ENCODE measurements at regions not wholly inside any gene's neighbourhood (a gene's known extent, or its start where the extent isn't known, plus 50 kb on each side); places are given as distances from the start of the nearest gene placed in this dataset.

DNA sequence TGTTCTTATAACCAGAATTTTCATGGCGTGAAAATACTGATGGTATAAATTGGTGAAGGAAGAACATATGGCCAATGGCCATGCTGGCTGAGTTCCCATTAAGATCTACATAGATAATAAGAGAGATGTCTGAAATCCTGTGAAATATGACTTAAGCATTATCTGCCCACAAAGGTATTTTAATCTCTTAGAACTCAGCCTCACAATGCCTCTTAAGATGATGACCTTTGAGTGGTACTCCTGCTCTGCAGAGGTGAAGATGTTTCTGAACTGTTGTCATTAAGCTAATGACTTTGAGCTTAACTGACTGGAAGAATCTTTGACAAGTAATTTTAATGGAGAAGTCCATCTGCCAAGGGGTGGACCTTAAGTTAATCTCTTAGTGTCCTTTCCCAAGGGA is 148.7 kb downstream of the ZNF326 start:
- intact Hi-C loops (cut with micrococcal nuclease) (no loop called here), dilution Hi-C loops (cut with MboI; ENCODE audit: extremely low pct_ligation_motif_present, low sequenced_read_pairs) (no loop called here)
- no TSS peak for BruUV-seq (replicated peaks)
- H3K36me3 ChIP-seq (ENCODE audit: control insufficient read depth in 2 of 2, extremely low read depth in 1 of 2, insufficient read depth in 2 of 2, low read length in 2 of 2), result no peaks in the 10 kb centered on the region
- H3K27ac ChIP-seq (ENCODE audit: insufficient read depth, low read depth, low read length), result no peak overlapping the region
- POLR2A ChIA-PET, result no interaction called here
- no peak overlapping the region for H3K4me2 ChIP-seq (ENCODE audit: insufficient read depth, low read length)
- CTCF ChIA-PET, result interaction anchor here (1.1 kb wide), 1 partner anchor 11 kb away, joined by 3 read pairs; no protein-coding TSS in a partner anchor
- no peaks in the 10 kb centered on the region for H3K4me1 ChIP-seq (ENCODE audit: control insufficient read depth, extremely low read depth, insufficient read depth, low read length)
- FAIRE-seq (no peak), DNase-seq (ENCODE audit: low read depth, low spot score) (no peak)
- H3K27me3 ChIP-seq (ENCODE audit: control insufficient read depth in 2 of 2, insufficient read depth in 2 of 2, low read length in 2 of 2), result no peaks in the 10 kb centered on the region
- no peaks in the 10 kb centered on the region for H4K20me1 ChIP-seq (replicated peaks; ENCODE audit: control insufficient read depth, extremely low read depth, insufficient read depth, low read length)
- H3K79me2 ChIP-seq (ENCODE audit: control insufficient read depth, insufficient read depth, low read length), result no peaks in the 10 kb centered on the region
- H3K9me3 ChIP-seq (replicated peaks; ENCODE audit: control insufficient read depth, insufficient read depth, low read length), result no peaks in the 10 kb centered on the region
- H3K4me3 ChIP-seq (replicated peaks in 1 of 3; ENCODE audit: insufficient read depth in 1 of 3, low read depth in 1 of 3, low read length in 3 of 3), result no peak overlapping the region
- no peak overlapping the region for H3K9ac ChIP-seq (replicated peaks; ENCODE audit: extremely low read depth, insufficient read depth, low read length)
- no peak overlapping the region for H2AFZ ChIP-seq (ENCODE audit: low read depth, low read length)
- H3K9me1 ChIP-seq (replicated peaks; ENCODE audit: control insufficient read depth, extremely low read depth, insufficient read depth, low read length), result no peaks in the 10 kb centered on the region
- TF ChIP-seq POLR2A (IDR thresholded peaks at IDR 0.05; ENCODE audit: low read depth, low read length), result no peak
- TF ChIP-seq, protein P1, sequence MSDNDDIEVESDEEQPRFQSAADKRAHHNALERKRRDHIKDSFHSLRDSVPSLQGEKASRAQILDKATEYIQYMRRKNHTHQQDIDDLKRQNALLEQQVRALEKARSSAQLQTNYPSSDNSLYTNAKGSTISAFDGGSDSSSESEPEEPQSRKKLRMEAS (IDR thresholded peaks at IDR 0.05; ENCODE audit: insufficient read depth, insufficient read length), result no peak
- no peak for TF ChIP-seq POLR2AphosphoS5 (IDR thresholded peaks at IDR 0.05; ENCODE audit: insufficient read depth, low read depth, low read length)
- TF ChIP-seq GATA2 (IDR thresholded peaks at IDR 0.05; ENCODE audit: insufficient read depth, insufficient read length, low read depth, low read length), result no peak
- no peak for TF ChIP-seq JUN (IDR thresholded peaks at IDR 0.05; ENCODE audit: borderline replicate concordance, insufficient read depth, insufficient read length, low read depth)
- no peak for TF ChIP-seq FOS (IDR thresholded peaks at IDR 0.05; ENCODE audit: borderline replicate concordance, insufficient read depth, low read length)
- TF ChIP-seq MYC (IDR thresholded peaks at IDR 0.05; ENCODE audit: low read depth, low read length), result no peak
- TF ChIP-seq, protein P2, sequence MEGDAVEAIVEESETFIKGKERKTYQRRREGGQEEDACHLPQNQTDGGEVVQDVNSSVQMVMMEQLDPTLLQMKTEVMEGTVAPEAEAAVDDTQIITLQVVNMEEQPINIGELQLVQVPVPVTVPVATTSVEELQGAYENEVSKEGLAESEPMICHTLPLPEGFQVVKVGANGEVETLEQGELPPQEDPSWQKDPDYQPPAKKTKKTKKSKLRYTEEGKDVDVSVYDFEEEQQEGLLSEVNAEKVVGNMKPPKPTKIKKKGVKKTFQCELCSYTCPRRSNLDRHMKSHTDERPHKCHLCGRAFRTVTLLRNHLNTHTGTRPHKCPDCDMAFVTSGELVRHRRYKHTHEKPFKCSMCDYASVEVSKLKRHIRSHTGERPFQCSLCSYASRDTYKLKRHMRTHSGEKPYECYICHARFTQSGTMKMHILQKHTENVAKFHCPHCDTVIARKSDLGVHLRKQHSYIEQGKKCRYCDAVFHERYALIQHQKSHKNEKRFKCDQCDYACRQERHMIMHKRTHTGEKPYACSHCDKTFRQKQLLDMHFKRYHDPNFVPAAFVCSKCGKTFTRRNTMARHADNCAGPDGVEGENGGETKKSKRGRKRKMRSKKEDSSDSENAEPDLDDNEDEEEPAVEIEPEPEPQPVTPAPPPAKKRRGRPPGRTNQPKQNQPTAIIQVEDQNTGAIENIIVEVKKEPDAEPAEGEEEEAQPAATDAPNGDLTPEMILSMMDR (IDR thresholded peaks at IDR 0.05; ENCODE audit: extremely low read depth in 1 of 2, insufficient read depth in 1 of 2, low read depth in 1 of 2, low read length in 2 of 2), result no peak
- no peak for TF ChIP-seq EZH2 (IDR thresholded peaks at IDR 0.05; ENCODE audit: borderline replicate concordance, low read depth, low read length, severe bottlenecking)

Data from endothelial cell of umbilical vein (primary cell).